Mucosa of rectum (tissue), 2 donors: ENCODE measurements at regions not wholly inside any gene's neighbourhood (a gene's known extent, or its start where the extent isn't known, plus 50 kb on each side); places are given as distances from the start of the nearest gene placed in this dataset.

Experiments
- H3K27ac ChIP-seq, 2 donors: one replicate each; pipeline ENCODE4 v1.7.0; 2013; ENCODE audit warnings: inconsistent platforms in 2 of 2, low read depth in 2 of 2, low read length in 2 of 2
- H3K27me3 ChIP-seq, 2 donors: one replicate each; pipeline ENCODE4 v1.7.0; 2013; ENCODE audit warnings: low read length in 2 of 2; ENCODE audit not compliant: control insufficient read depth in 2 of 2, insufficient read depth in 2 of 2
- H3K36me3 ChIP-seq, 2 donors: one replicate each; pipeline ENCODE4 v1.7.0; 2013; ENCODE audit warnings: low read length in 2 of 2; ENCODE audit not compliant: control insufficient read depth in 2 of 2, insufficient read depth in 2 of 2
- H3K4me1 ChIP-seq, 2 donors: one replicate each; pipeline ENCODE4 v1.7.0; 2013; ENCODE audit warnings: low read length in 2 of 2, mild to moderate bottlenecking in 1 of 2; ENCODE audit not compliant: control insufficient read depth in 2 of 2, insufficient read depth in 2 of 2
- H3K4me3 ChIP-seq, 2 donors: one replicate each; pipeline ENCODE4 v1.7.0; 2013; ENCODE audit warnings: low read length in 2 of 2
- H3K9ac ChIP-seq, 2 donors: one replicate each; pipeline ENCODE4 v1.7.0; 2013; ENCODE audit warnings: low read length in 2 of 2, low read depth in 1 of 2, mild to moderate bottlenecking in 1 of 2
- H3K9me3 ChIP-seq, 2 donors: one replicate each; pipeline ENCODE4 v1.7.0; 2013; ENCODE audit warnings: low read length in 2 of 2; ENCODE audit not compliant: control insufficient read depth in 2 of 2
- donor health status: healthy.
- donor health status: Normal muscosa, but diverticular disease.

DNA sequence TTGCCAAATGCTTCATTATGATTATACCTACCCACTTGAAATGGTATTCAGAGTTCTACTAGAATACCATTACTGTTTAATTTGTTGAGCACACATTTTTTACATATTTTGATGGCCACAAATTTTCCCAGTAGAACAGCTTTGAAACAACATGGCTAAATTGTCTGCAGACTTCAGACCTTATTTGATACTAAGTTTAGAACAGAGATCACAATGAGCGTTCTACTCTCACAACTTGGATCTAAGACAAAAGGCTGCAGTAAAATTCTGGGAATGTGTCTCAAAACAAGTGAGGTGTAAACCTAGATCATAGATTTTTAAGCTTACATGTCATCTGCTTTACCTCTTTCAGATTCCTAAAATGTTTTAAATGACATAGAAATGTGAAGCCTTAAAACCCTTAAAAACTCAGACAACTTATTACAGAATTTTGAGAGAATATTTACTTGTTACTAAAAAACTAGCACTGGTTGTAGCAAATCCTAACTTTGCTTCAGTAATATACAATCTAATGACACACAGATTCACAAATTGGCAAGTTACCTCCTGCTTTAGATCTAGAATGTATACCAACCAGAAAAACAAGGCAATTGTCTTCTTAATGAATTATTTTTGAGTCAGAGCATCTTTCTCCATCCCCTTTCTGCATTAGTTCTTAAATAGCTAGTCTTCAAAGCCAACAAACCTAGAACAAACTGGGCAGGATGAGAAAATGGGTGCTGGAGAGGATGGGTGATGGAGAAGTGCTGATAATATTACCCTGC is 243.3 kb downstream of the SLC7A11 start:
- Histone ChIP-seq H3K9me3 (no peaks in the 10 kb centered on the region), H3K27me3 (no peaks in the 10 kb centered on the region), H3K36me3 (no peaks in the 10 kb centered on the region), H3K4me3 (no peak overlapping the region), H3K27ac (no peak overlapping the region), H3K9ac (no peak overlapping the region), H3K4me1 (no peaks in the 10 kb centered on the region)

DNA sequence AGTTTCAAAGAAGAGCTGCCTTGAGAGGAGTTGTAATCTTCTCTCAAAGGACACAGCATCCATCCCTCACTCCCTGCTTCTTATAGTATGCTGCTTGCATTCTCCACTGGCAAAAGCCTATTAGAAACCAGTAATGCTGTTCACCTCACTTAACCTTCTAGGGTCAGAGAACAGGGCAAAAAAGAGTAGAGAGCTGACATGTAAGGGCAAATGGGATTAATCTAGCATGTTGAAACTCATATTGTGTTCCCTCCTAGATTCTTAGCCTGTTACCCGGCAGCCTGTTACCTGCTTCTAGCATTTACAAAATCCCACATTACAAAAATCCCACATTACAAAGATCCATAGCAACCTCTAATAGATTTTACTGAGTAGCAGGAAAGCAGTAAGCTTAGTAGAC is 244.7 kb downstream of the SLC7A11 start:
- Histone ChIP-seq H3K4me3 (no peak overlapping the region), H3K9ac (no peak overlapping the region), H3K27me3 (no peaks in the 10 kb centered on the region), H3K4me1 (no peaks in the 10 kb centered on the region), H3K27ac (no peak overlapping the region), H3K9me3 (no peaks in the 10 kb centered on the region), H3K36me3 (no peaks in the 10 kb centered on the region)

- Histone ChIP-seq H3K9me3 (no peaks in the 10 kb centered on the region), H3K36me3 (no peaks in the 10 kb centered on the region), H3K4me1 (no peaks in the 10 kb centered on the region), H3K27ac (no peak overlapping the region), H3K27me3 (no peaks in the 10 kb centered on the region), H3K9ac (no peak overlapping the region), H3K4me3 (no peak overlapping the region)
Observed at GRCh38 chr4:137994853-137995252, 247.3 kb downstream of the SLC7A11 start.

DNA sequence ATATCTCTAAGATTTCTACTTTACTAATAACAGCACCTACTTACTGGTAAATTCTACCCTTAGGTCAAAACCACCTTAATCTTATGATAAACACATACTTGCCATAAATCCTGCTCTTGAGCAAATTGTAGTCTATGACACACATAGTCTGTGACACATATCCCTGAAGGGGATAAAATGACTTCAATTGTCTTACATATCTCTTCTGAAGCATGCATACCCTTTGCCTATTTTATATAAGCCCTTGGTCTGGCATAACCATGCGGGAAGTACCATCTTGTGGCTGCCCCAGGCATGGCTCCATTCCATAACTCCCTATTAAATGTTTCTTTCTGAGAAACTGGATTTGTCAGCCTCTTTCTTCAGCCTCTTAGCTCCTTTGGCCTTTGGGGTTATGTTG is 248.9 kb downstream of the SLC7A11 start:
- H3K9me3 ChIP-seq, result no peaks in the 10 kb centered on the region
- no peak overlapping the region for H3K9ac ChIP-seq
- H3K4me3 ChIP-seq, result no peak overlapping the region
- H3K4me1 ChIP-seq, result no peaks in the 10 kb centered on the region
- H3K36me3 ChIP-seq, result no peaks in the 10 kb centered on the region
- no peaks in the 10 kb centered on the region for H3K27me3 ChIP-seq
- H3K27ac ChIP-seq, result no peak overlapping the region

GRCh38 chr4:137981277-137981676 is 260.9 kb downstream of the SLC7A11 start:
- H3K4me1 ChIP-seq, result no peaks in the 10 kb centered on the region
- no peaks in the 10 kb centered on the region for H3K9me3 ChIP-seq
- no peak overlapping the region for H3K9ac ChIP-seq
- H3K27ac ChIP-seq, result no peak overlapping the region
- no peaks in the 10 kb centered on the region for H3K27me3 ChIP-seq
- H3K4me3 ChIP-seq, result no peak overlapping the region
- no peaks in the 10 kb centered on the region for H3K36me3 ChIP-seq

- Histone ChIP-seq H3K36me3 (no peaks in the 10 kb centered on the region), H3K9ac (no peak overlapping the region), H3K4me3 (no peak overlapping the region), H3K4me1 (no peaks in the 10 kb centered on the region), H3K27ac (no peak overlapping the region), H3K27me3 (no peaks in the 10 kb centered on the region), H3K9me3 (no peaks in the 10 kb centered on the region)
Observed at GRCh38 chr4:137980641-137981040, 261.5 kb downstream of the SLC7A11 start.

- H3K9ac ChIP-seq, result no peak overlapping the region
- no peaks in the 10 kb centered on the region for H3K27me3 ChIP-seq
- H3K27ac ChIP-seq, result no peak overlapping the region
- no peaks in the 10 kb centered on the region for H3K9me3 ChIP-seq
- H3K36me3 ChIP-seq, result no peaks in the 10 kb centered on the region
- H3K4me1 ChIP-seq, result no peaks in the 10 kb centered on the region
- no peak overlapping the region for H3K4me3 ChIP-seq
Observed at GRCh38 chr4:137979938-137980337, 262.2 kb downstream of the SLC7A11 start.

DNA sequence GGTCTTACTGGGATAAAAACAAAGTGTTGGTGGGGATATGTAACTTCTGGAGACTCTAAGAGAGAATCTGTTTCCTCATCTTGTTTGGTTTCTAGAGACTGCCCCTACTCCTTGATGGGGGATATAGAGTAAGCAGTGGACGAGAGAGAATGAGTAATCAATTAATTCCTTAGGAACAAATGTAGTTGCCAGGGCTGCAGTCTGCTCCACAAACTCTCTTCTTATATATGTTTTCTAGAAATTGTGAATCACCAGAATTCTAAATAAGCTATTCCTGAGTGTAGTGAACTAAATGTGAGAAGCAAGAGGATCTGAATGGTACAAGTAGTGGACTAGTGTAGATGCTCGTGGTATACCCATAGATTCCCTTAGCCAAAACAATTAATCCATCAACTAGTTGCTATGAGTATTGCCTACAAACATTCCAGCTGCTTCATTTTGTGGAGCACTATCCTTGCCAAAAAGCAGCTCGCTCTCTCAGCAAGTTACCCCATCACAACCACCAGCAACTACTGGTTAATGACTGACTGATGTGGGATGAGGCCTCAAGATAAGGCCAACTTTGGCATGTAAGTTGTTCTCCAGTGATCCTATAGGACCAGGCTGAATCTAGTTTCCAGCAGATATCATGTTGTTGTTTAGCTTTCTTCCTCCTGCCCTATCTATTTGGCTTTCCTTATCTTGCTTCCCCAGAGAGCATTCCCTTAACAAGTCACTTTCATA is 273.0 kb downstream of the SLC7A11 start:
- H3K27me3 ChIP-seq, result no peaks in the 10 kb centered on the region

DNA sequence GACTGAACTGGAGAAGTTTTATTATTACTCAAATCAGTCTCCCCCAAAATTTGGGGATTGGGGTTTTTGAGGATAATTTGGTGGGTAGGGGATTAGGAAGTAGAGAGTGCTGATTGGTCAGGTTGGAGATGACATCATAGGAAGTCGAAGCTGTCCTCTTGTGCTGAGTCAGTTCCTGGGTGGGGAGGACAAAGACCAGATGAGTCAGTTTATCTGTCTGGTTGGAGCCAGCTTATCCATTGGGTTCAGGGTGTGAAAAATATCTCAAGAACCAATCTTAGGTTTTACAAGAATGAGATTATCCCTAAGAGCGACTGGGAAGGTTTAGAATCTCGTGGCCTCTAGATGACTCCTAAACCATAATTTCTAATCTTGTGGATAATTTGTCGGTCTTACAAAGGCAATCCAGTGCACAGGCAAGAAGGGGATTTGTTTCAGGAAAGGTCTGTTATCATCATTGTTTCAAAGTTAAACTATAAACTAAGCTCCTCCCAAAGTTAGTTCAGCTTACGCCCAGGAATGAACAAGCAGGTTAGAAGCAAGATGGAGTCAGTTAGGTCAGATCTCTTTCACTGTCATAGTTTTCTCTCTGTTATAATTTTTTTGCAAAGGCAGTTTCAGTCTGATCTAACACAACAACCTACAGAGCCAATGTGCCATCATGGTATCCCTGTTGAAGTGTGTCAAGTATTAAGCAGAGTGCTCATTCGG is 274.5 kb downstream of the SLC7A11 start:
- H3K4me3 ChIP-seq, result no peak overlapping the region
- no peaks in the 10 kb centered on the region for H3K36me3 ChIP-seq
- no peaks in the 10 kb centered on the region for H3K9me3 ChIP-seq
- H3K4me1 ChIP-seq, result no peaks in the 10 kb centered on the region
- H3K27me3 ChIP-seq, result no peaks in the 10 kb centered on the region
- no peak overlapping the region for H3K27ac ChIP-seq
- H3K9ac ChIP-seq, result no peak overlapping the region

More for the DNA sequence above, 273.0 kb downstream of the SLC7A11 start:
- no peak overlapping the region for H3K4me3 ChIP-seq
- no peak overlapping the region for H3K27ac ChIP-seq
- no peaks in the 10 kb centered on the region for H3K4me1 ChIP-seq
- no peaks in the 10 kb centered on the region for H3K36me3 ChIP-seq
- H3K9me3 ChIP-seq, result no peaks in the 10 kb centered on the region
- no peak overlapping the region for H3K9ac ChIP-seq

DNA sequence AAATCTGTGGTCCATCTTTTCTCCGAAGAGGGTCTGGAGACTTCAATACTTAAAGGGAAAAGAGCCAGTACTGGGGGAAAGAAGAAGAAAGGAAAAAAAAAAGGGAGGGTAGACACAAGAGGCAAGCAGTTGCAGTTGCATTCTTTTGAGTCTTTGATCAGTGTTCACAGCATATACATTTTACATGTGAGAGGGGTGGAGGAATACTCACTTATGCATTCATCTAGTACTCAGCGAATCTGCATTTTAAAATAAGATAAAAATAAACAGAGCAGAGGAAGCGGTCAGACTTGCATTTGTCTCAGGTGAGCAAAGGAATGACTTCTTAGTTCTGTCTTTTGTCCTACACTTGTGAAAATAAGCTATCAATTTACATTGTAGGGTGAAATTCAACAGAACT is 275.6 kb downstream of the SLC7A11 start:
- Histone ChIP-seq H3K9ac (no peak overlapping the region), H3K27ac (no peak overlapping the region), H3K36me3 (no peaks in the 10 kb centered on the region), H3K4me3 (no peak overlapping the region), H3K4me1 (no peaks in the 10 kb centered on the region), H3K27me3 (no peaks in the 10 kb centered on the region), H3K9me3 (no peaks in the 10 kb centered on the region)
